ENCODE measurements at regions not wholly inside any gene's neighbourhood (a gene's known extent, or its start where the extent isn't known, plus 50 kb on each side); places are given as distances from the start of the nearest gene placed in this dataset.

DNA sequence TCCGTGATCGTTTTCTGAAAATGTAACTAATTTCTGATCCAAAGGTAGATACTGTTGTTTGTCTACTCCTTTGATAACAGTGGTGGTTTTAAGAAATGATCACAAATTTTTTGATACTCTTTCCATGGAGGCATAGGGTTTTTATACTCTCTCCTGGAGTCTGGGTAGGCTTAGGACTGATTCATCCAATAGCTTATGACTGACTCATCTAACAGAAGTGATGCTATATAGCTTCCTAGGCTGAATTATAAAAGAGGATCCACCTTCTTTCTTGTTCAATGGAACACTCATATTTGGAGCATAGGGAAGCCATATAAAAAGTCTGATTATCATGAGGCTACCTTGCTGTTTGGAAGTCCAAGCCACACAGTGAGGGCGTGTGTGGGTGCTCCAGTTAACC is 84.3 kb downstream of the CHST2 start:
- H3K27me3 ChIP-seq (replicated peaks in 1 of 4; ENCODE audit: control insufficient read depth in 3 of 4, extremely low read depth in 1 of 4, insufficient read depth in 3 of 4, low read length in 3 of 4): no peaks in the 10 kb centered on the region
- no peak overlapping the region for H2BK5ac ChIP-seq (ENCODE audit: low read depth, low read length)
- H4K5ac ChIP-seq (ENCODE audit: insufficient read length, low read depth, low read length): no peak overlapping the region
- H2BK120ac ChIP-seq (replicated peaks; ENCODE audit: low read depth, low read length): no peak overlapping the region
- no peak overlapping the region for H3K23ac ChIP-seq (ENCODE audit: insufficient read length)
- no peak overlapping the region for H4K8ac ChIP-seq (ENCODE audit: extremely low read depth, insufficient read depth, low read length)
- H4K91ac ChIP-seq (replicated peaks; ENCODE audit: insufficient read length, low read length): no peak overlapping the region
- H3K9ac ChIP-seq (replicated peaks in 1 of 4; ENCODE audit: extremely low read depth in 1 of 4, low read depth in 3 of 4, low read length in 3 of 4): no peak overlapping the region
- no peaks in the 10 kb centered on the region for H4K20me1 ChIP-seq (replicated peaks in 1 of 2; ENCODE audit: control insufficient read depth in 1 of 2, insufficient read depth in 2 of 2, low read length in 2 of 2)
- H2BK20ac ChIP-seq (ENCODE audit: low read length): no peak overlapping the region
- H3K4me2 ChIP-seq (ENCODE audit: insufficient read depth in 1 of 2, low read depth in 2 of 2, low read length in 2 of 2): no peak overlapping the region
- no peak for DNase-seq (ENCODE audit: low read depth in 1 of 2, low spot score in 2 of 2)
- no peak for TF ChIP-seq SIN3A (conservative IDR thresholded peaks at IDR 0.05 in 1 of 2, IDR thresholded peaks at IDR 0.05 in 1 of 2; ENCODE audit: low read depth in 1 of 2, low read length in 2 of 2)
- no peak for TF ChIP-seq NRF1 (IDR thresholded peaks at IDR 0.05; ENCODE audit: low read depth, low read length)
- TF ChIP-seq, protein P1, sequence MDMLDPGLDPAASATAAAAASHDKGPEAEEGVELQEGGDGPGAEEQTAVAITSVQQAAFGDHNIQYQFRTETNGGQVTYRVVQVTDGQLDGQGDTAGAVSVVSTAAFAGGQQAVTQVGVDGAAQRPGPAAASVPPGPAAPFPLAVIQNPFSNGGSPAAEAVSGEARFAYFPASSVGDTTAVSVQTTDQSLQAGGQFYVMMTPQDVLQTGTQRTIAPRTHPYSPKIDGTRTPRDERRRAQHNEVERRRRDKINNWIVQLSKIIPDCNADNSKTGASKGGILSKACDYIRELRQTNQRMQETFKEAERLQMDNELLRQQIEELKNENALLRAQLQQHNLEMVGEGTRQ (IDR thresholded peaks at IDR 0.05; ENCODE audit: low read length): no peak
- TF ChIP-seq TEAD4 (IDR thresholded peaks at IDR 0.05; ENCODE audit: low read depth, low read length): no peak
- TF ChIP-seq EP300 (IDR thresholded peaks at IDR 0.05; ENCODE audit: borderline replicate concordance in 1 of 2, low read depth in 2 of 2, low read length in 2 of 2): no peak
- TF ChIP-seq JUN (IDR thresholded peaks at IDR 0.05; ENCODE audit: low read depth, low read length): no peak
- TF ChIP-seq RNF2 (IDR thresholded peaks at IDR 0.05; ENCODE audit: borderline replicate concordance, low read depth, low read length, missing control alignments, poor library complexity, severe bottlenecking): no peak
- no peak for TF ChIP-seq CHD1 (IDR thresholded peaks at IDR 0.05; ENCODE audit: low read depth, low read length)
- no peak for TF ChIP-seq KDM5A (IDR thresholded peaks at IDR 0.05; ENCODE audit: low read length)
- no peak for TF ChIP-seq POU5F1 (IDR thresholded peaks at IDR 0.05; ENCODE audit: low read depth, low read length)
- TF ChIP-seq KDM4A (IDR thresholded peaks at IDR 0.05; ENCODE audit: low read depth, low read length, severe bottlenecking): no peak
- no peak overlapping the region for H3K14ac ChIP-seq (ENCODE audit: insufficient read length)
- H3K18ac ChIP-seq (ENCODE audit: extremely low read depth, low read length): no peak overlapping the region
- H2AK5ac ChIP-seq (ENCODE audit: low read depth, low read length): no peak overlapping the region
- H3K23me2 ChIP-seq (ENCODE audit: low read depth, low read length): no peaks in the 10 kb centered on the region
- H3K4me3 ChIP-seq (ENCODE audit: extremely low read depth in 1 of 4, insufficient read depth in 2 of 4, low read depth in 3 of 4, low read length in 4 of 4): no peak overlapping the region
- no peak overlapping the region for H2AFZ ChIP-seq (ENCODE audit: low read length)
- H3K27ac ChIP-seq (ENCODE audit: low read depth, low read length): no peak overlapping the region
- no peak overlapping the region for H2BK12ac ChIP-seq (ENCODE audit: low read depth, low read length)
- no peaks in the 10 kb centered on the region for H3K9me3 ChIP-seq (ENCODE audit: insufficient read depth in 2 of 2, low read depth in 1 of 2, low read length in 1 of 2)
- CTCF ChIA-PET (ENCODE audit: partially characterized antibody): no interaction called here
- POLR2A ChIA-PET (ENCODE audit: partially characterized antibody): no interaction called here
- peaks cover 0 to 3% (median 2%) of the 10 kb centered on the region in 4 experiments; a peak in 4 of 7 replicates for H3K4me1 ChIP-seq (replicated peaks in 1 of 4; ENCODE audit: control insufficient read depth in 3 of 4, insufficient read depth in 4 of 4, low read length in 3 of 4)
- no peak for FAIRE-seq
- no peaks in the 10 kb centered on the region for H3K79me2 ChIP-seq (ENCODE audit: control insufficient read depth in 1 of 2, insufficient read depth in 2 of 2, low read length in 2 of 2)
- H2BK15ac ChIP-seq (ENCODE audit: low read length): no peak overlapping the region
- no peaks in the 10 kb centered on the region for H3K36me3 ChIP-seq (ENCODE audit: control insufficient read depth in 2 of 4, insufficient read depth in 4 of 4, low read length in 3 of 4)
- no peak overlapping the region for H3K56ac ChIP-seq (replicated peaks; ENCODE audit: insufficient read length, low read depth, low read length)
- H3K4ac ChIP-seq (replicated peaks; ENCODE audit: insufficient read length, low read depth, low read length): no peak overlapping the region
- no peaks in the 10 kb centered on the region for H3K79me1 ChIP-seq (ENCODE audit: low read depth, low read length)
- 88% methylated on average over 3 of the region's 3 CpGs; no CpG with 5 or more reads in 1 of the 2 experiments for WGBS, 2 experiments (ENCODE audit: extremely low coverage in 1 of 2, insufficient coverage in 1 of 2, insufficient read length in 1 of 2, insufficient replicate concordance in 2 of 2, low coverage in 1 of 2, low lambda C conversion rate in 2 of 2, missing lambda C conversion rate in 1 of 2)

Measured in H1 (cell line).